Activated CD4-positive, alpha-beta memory T cell treated with anti-CD3 and anti-CD28 coated beads, Interleukin-2, amount 10 ng/mL, durations not matched to agents 7 days and 5 days (primary cell): ENCODE measurements at regions not wholly inside any gene's neighbourhood (a gene's known extent, or its start where the extent isn't known, plus 50 kb on each side); places are given as distances from the start of the nearest gene placed in this dataset.
A peak's percentile ranks its signal among the peaks of the same experiment; 100 is the strongest.
"Not testable (repeated sequence)": the region's sequence is repeated elsewhere in the genome, so short reads cannot be mapped to it uniquely, and the experiment has no call there.

Experiments
- CTCF ChIA-PET: fragments of 350-600 bp; sonication (Branson Sonifier 250); formaldehyde crosslinking; loops from one replicate; lab custom pipeline; 2021; ENCODE audit warnings: antibody characterized with exemption, inconsistent platforms; lab: Charles Lee
- POLR2A ChIA-PET: fragments of 350-600 bp; sonication (Branson Sonifier 250); formaldehyde crosslinking; loops from one replicate; lab custom pipeline; 2021; ENCODE audit warnings: antibody characterized with exemption; lab: Charles Lee
- DNase-seq: peaks from one replicate; pipeline ENCODE4 v3.0.0-alpha.2; 2020
- H3K27ac Mint-ChIP-seq: one replicate; pipeline ENCODE4 v1.8.0; 2021; ENCODE audit warnings: mild to moderate bottlenecking, mixed read lengths
- H3K27me3 Mint-ChIP-seq: one replicate; pipeline ENCODE4 v1.8.0; 2021; ENCODE audit warnings: mixed read lengths
- H3K36me3 Mint-ChIP-seq: one replicate; pipeline ENCODE4 v1.8.0; 2021; ENCODE audit warnings: low read depth, mixed read lengths
- H3K4me1 Mint-ChIP-seq: one replicate; pipeline ENCODE4 v1.8.0; 2021; ENCODE audit warnings: mixed read lengths
- H3K4me3 Mint-ChIP-seq: one replicate; pipeline ENCODE4 v1.8.0; 2021; ENCODE audit warnings: mild to moderate bottlenecking, mixed read lengths
- H3K9me3 Mint-ChIP-seq: one replicate; pipeline ENCODE4 v1.8.0; 2021; ENCODE audit warnings: mixed read lengths

- CTCF ChIA-PET: no interaction called here
These were observed 590.5 kb upstream of the SLC35B3 start for GRCh38 chr6:9025796-9026394.

GRCh38 chr6:9025228-9025627, 589.9 kb upstream of the SLC35B3 start:
- Mint-ChIP-seq H3K27me3 (no peaks in the 10 kb centered on the region), H3K4me3 (no peak overlapping the region), H3K27ac (no peak overlapping the region), H3K4me1 (no peaks in the 10 kb centered on the region), H3K36me3 (no peaks in the 10 kb centered on the region), H3K9me3 (peaks cover 2% of the 10 kb centered on the region)
- ChIA-PET CTCF (no interaction called here), POLR2A (no interaction called here)
- no peak for DNase-seq

More at GRCh38 chr6:9025796-9026394, 590.5 kb upstream of the SLC35B3 start:
- no peak for DNase-seq
- H3K27ac Mint-ChIP-seq: no peak overlapping the region
- no peak overlapping the region for H3K4me3 Mint-ChIP-seq
- H3K9me3 Mint-ChIP-seq: peaks cover 2% of the 10 kb centered on the region
- H3K27me3 Mint-ChIP-seq: no peaks in the 10 kb centered on the region
- POLR2A ChIA-PET: no interaction called here
- no peaks in the 10 kb centered on the region for H3K4me1 Mint-ChIP-seq
- no peaks in the 10 kb centered on the region for H3K36me3 Mint-ChIP-seq

GRCh38 chr6:9024246-9024645, 588.9 kb upstream of the SLC35B3 start:
- H3K9me3 Mint-ChIP-seq, POLR2A ChIA-PET, H3K4me3 Mint-ChIP-seq, H3K27ac Mint-ChIP-seq, DNase-seq, H3K4me1 Mint-ChIP-seq, H3K27me3 Mint-ChIP-seq, H3K36me3 Mint-ChIP-seq, CTCF ChIA-PET: not testable (repeated sequence)

- POLR2A ChIA-PET: no interaction called here
- no peak for DNase-seq
- no peaks in the 10 kb centered on the region for H3K27me3 Mint-ChIP-seq
- H3K4me1 Mint-ChIP-seq: no peaks in the 10 kb centered on the region
- H3K4me3 Mint-ChIP-seq: no peak overlapping the region
- H3K9me3 Mint-ChIP-seq: no peaks in the 10 kb centered on the region
- no peak overlapping the region for H3K27ac Mint-ChIP-seq
- H3K36me3 Mint-ChIP-seq: no peaks in the 10 kb centered on the region
- CTCF ChIA-PET: no interaction called here
These were observed 584.7 kb upstream of the SLC35B3 start for GRCh38 chr6:9020001-9020400.

GRCh38 chr6:9009931-9010330, 574.6 kb upstream of the SLC35B3 start:
- POLR2A ChIA-PET: no interaction called here

GRCh38 chr6:9007027-9007426, 571.7 kb upstream of the SLC35B3 start:
- Mint-ChIP-seq H3K36me3 (no peaks in the 10 kb centered on the region), H3K27ac (no peak overlapping the region), H3K4me1 (no peaks in the 10 kb centered on the region), H3K27me3 (no peaks in the 10 kb centered on the region), H3K9me3 (peaks cover 4% of the 10 kb centered on the region), H3K4me3 (no peak overlapping the region)
- no peak for DNase-seq
- POLR2A ChIA-PET: no interaction called here
- CTCF ChIA-PET: no interaction called here

More at GRCh38 chr6:9009931-9010330, 574.6 kb upstream of the SLC35B3 start:
- H3K27ac Mint-ChIP-seq: no peak overlapping the region
- H3K27me3 Mint-ChIP-seq: no peaks in the 10 kb centered on the region
- no peak for DNase-seq
- H3K4me3 Mint-ChIP-seq: no peak overlapping the region
- H3K36me3 Mint-ChIP-seq: no peaks in the 10 kb centered on the region
- CTCF ChIA-PET: no interaction called here
- no peaks in the 10 kb centered on the region for H3K4me1 Mint-ChIP-seq
- peaks cover 4% of the 10 kb centered on the region for H3K9me3 Mint-ChIP-seq

GRCh38 chr6:9002833-9003232, 567.5 kb upstream of the SLC35B3 start:
- POLR2A ChIA-PET: no interaction called here
- Mint-ChIP-seq H3K4me1 (no peaks in the 10 kb centered on the region), H3K27ac (no peak overlapping the region), H3K9me3 (no peaks in the 10 kb centered on the region), H3K36me3 (no peaks in the 10 kb centered on the region), H3K27me3 (no peaks in the 10 kb centered on the region), H3K4me3 (no peak overlapping the region)
- CTCF ChIA-PET: no interaction called here
- no peak for DNase-seq

- H3K27ac Mint-ChIP-seq: no peak overlapping the region
- ChIA-PET POLR2A (no interaction called here), CTCF (no interaction called here)
- H3K4me3 Mint-ChIP-seq: no peak overlapping the region
- H3K36me3 Mint-ChIP-seq: no peaks in the 10 kb centered on the region
- no peaks in the 10 kb centered on the region for H3K4me1 Mint-ChIP-seq
- no peaks in the 10 kb centered on the region for H3K27me3 Mint-ChIP-seq
- DNase-seq: no peak
- H3K9me3 Mint-ChIP-seq: no peaks in the 10 kb centered on the region
These were observed 559.8 kb upstream of the SLC35B3 start for GRCh38 chr6:8995156-8995555.

- H3K9me3 Mint-ChIP-seq: no peaks in the 10 kb centered on the region
- ChIA-PET POLR2A (no interaction called here), CTCF (interaction anchor here (2.1 kb wide), 1 partner anchor 10 kb away, joined by 9 read pairs; no protein-coding TSS in a partner anchor)
- no peak for DNase-seq
- H3K27me3 Mint-ChIP-seq: no peaks in the 10 kb centered on the region
- H3K36me3 Mint-ChIP-seq: no peaks in the 10 kb centered on the region
- H3K4me1 Mint-ChIP-seq: no peaks in the 10 kb centered on the region
- H3K27ac Mint-ChIP-seq: no peak overlapping the region
- no peak overlapping the region for H3K4me3 Mint-ChIP-seq
These were observed 557.8 kb upstream of the SLC35B3 start for GRCh38 chr6:8993111-8993510.

GRCh38 chr6:8991844-8992243, 556.5 kb upstream of the SLC35B3 start:
- Mint-ChIP-seq H3K4me1 (no peaks in the 10 kb centered on the region), H3K27ac (no peak overlapping the region), H3K9me3 (no peaks in the 10 kb centered on the region), H3K27me3 (no peaks in the 10 kb centered on the region), H3K36me3 (no peaks in the 10 kb centered on the region), H3K4me3 (no peak overlapping the region)
- ChIA-PET POLR2A (no interaction called here), CTCF (interaction anchor here (2.1 kb wide), 1 partner anchor 9 kb away, joined by 9 read pairs; no protein-coding TSS in a partner anchor)
- no peak for DNase-seq

GRCh38 chr6:8990075-8990474, 554.7 kb upstream of the SLC35B3 start:
- Mint-ChIP-seq H3K9me3 (no peaks in the 10 kb centered on the region), H3K4me1 (no peaks in the 10 kb centered on the region), H3K4me3 (no peak overlapping the region), H3K36me3 (no peaks in the 10 kb centered on the region), H3K27me3 (no peaks in the 10 kb centered on the region), H3K27ac (no peak overlapping the region)
- CTCF ChIA-PET: no interaction called here
- POLR2A ChIA-PET: no interaction called here
- DNase-seq: no peak

- Mint-ChIP-seq H3K36me3 (no peaks in the 10 kb centered on the region), H3K4me3 (no peak overlapping the region), H3K27ac (no peak overlapping the region), H3K9me3 (no peaks in the 10 kb centered on the region), H3K27me3 (no peaks in the 10 kb centered on the region), H3K4me1 (no peaks in the 10 kb centered on the region)
- DNase-seq: peak; percentile 59
- ChIA-PET POLR2A (no interaction called here), CTCF (interaction anchor here (0.6 to 2.4 kb wide), 7 partner anchors 9 to 1453 kb away, joined by 3 to 11 read pairs (median 8); no protein-coding TSS in a partner anchor)
These were observed 547.9 kb upstream of the SLC35B3 start for GRCh38 chr6:8983202-8983688.

GRCh38 chr6:8982668-8983067, 547.3 kb upstream of the SLC35B3 start:
- no peaks in the 10 kb centered on the region for H3K27me3 Mint-ChIP-seq
- no peak overlapping the region for H3K4me3 Mint-ChIP-seq
- no peaks in the 10 kb centered on the region for H3K36me3 Mint-ChIP-seq
- no peak overlapping the region for H3K27ac Mint-ChIP-seq
- no peaks in the 10 kb centered on the region for H3K9me3 Mint-ChIP-seq
- no peak for DNase-seq
- POLR2A ChIA-PET: no interaction called here
- CTCF ChIA-PET: interaction anchor here (0.6 to 2.4 kb wide), 8 partner anchors 9 to 1453 kb away, joined by 3 to 11 read pairs (median 6); no protein-coding TSS in a partner anchor
- H3K4me1 Mint-ChIP-seq: no peaks in the 10 kb centered on the region

- CTCF ChIA-PET: interaction anchor here (1.6 kb wide), 1 partner anchor 9 kb away, joined by 11 read pairs; no protein-coding TSS in a partner anchor
- H3K9me3 Mint-ChIP-seq: peaks cover 6% of the 10 kb centered on the region
- H3K27me3 Mint-ChIP-seq: no peaks in the 10 kb centered on the region
- no peak overlapping the region for H3K27ac Mint-ChIP-seq
- POLR2A ChIA-PET: no interaction called here
- DNase-seq: no peak
- no peaks in the 10 kb centered on the region for H3K36me3 Mint-ChIP-seq
- H3K4me3 Mint-ChIP-seq: no peak overlapping the region
- H3K4me1 Mint-ChIP-seq: no peaks in the 10 kb centered on the region
These were observed 538.0 kb upstream of the SLC35B3 start for GRCh38 chr6:8973395-8973794.
